ACC112 (cell line): ENCODE measurements at regions not wholly inside any gene's neighbourhood (a gene's known extent, or its start where the extent isn't known, plus 50 kb on each side); places are given as distances from the start of the nearest gene placed in this dataset.

Source experiments
- H2AFZ ChIP-seq: fragments of 200-600 bp; sonication (generic); one replicate; pipeline ENCODE4 v1.6.0; 2017; ENCODE audit warnings: antibody characterized with exemption, low read length; ENCODE audit not compliant: unreplicated experiment
- H3K27ac ChIP-seq: fragments of 200-600 bp; sonication (generic); 2 replicates; pipeline ENCODE4 v1.5.1; 2014; ENCODE audit warnings: low read depth, mild to moderate bottlenecking, antibody characterized with exemption, low read length, moderate library complexity
- H3K27me3 ChIP-seq: fragments of 200-600 bp; sonication (generic); 2 replicates; pipeline ENCODE4 v1.6.1; 2014; ENCODE audit warnings: mild to moderate bottlenecking, antibody characterized with exemption, low read length, moderate library complexity, mixed read lengths; ENCODE audit not compliant: insufficient read depth
- H3K36me3 ChIP-seq: fragments of 200-600 bp; sonication (generic); 2 replicates; pipeline ENCODE4 v1.6.1; 2016; ENCODE audit warnings: mild to moderate bottlenecking, antibody characterized with exemption, low read length, moderate library complexity, mixed read lengths; ENCODE audit not compliant: insufficient read depth
- H3K4me1 ChIP-seq: fragments of 200-600 bp; sonication (generic); one replicate; pipeline ENCODE4 v1.6.1; 2016; ENCODE audit warnings: low read length, mixed read lengths; ENCODE audit not compliant: insufficient read depth, unreplicated experiment, control insufficient read depth
- H3K4me3 ChIP-seq: fragments of 200-600 bp; sonication (generic); 2 replicates; pipeline ENCODE4 v1.5.1; 2014; ENCODE audit warnings: mild to moderate bottlenecking, low read depth, low read length
- H3K79me2 ChIP-seq: fragments of 200-600 bp; sonication (generic); one replicate; pipeline ENCODE4 v1.6.0; 2016; ENCODE audit warnings: low read length; ENCODE audit not compliant: control insufficient read depth, unreplicated experiment, insufficient read depth

GRCh38 chr3:74357881-74358280 is 256.6 kb downstream of the CNTN3 start:
- no peak overlapping the region for H3K4me3 ChIP-seq
- no peaks in the 10 kb centered on the region for H3K4me1 ChIP-seq
- H2AFZ ChIP-seq: no peak overlapping the region
- H3K36me3 ChIP-seq: no peaks in the 10 kb centered on the region
- no peaks in the 10 kb centered on the region for H3K79me2 ChIP-seq
- no peak overlapping the region for H3K27ac ChIP-seq
- no peaks in the 10 kb centered on the region for H3K27me3 ChIP-seq

DNA sequence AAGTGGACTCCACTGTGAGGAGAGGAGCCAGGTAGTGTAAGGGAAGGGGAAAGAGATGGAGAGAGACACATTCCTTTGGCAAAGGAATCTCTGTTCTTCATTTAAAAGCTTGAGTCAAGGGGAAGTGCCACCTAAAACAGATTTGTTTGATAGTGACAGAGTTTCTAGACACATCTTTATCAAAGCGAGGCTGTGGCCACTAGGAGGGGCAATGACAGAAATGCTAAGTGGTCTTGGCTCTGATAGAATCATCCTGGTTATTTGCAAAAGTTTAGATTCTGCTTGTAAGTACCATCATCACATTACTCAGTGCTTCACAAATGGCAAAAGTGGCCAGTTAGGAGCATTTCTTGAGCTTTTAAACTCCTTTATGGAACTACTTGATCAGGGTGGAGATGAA is 261.4 kb downstream of the CNTN3 start:
- Histone ChIP-seq H2AFZ (no peak overlapping the region), H3K4me3 (no peak overlapping the region), H3K36me3 (no peaks in the 10 kb centered on the region), H3K4me1 (no peaks in the 10 kb centered on the region), H3K27me3 (no peaks in the 10 kb centered on the region), H3K27ac (no peak overlapping the region), H3K79me2 (no peaks in the 10 kb centered on the region)

- no peaks in the 10 kb centered on the region for H3K4me1 ChIP-seq
- no peaks in the 10 kb centered on the region for H3K79me2 ChIP-seq
- no peak overlapping the region for H3K4me3 ChIP-seq
- no peaks in the 10 kb centered on the region for H3K27me3 ChIP-seq
- H3K36me3 ChIP-seq: no peaks in the 10 kb centered on the region
- H2AFZ ChIP-seq: no peak overlapping the region
- H3K27ac ChIP-seq: no peak overlapping the region
Measured at GRCh38 chr3:74352166-74352565, 262.3 kb downstream of the CNTN3 start.

- no peak overlapping the region for H3K4me3 ChIP-seq
- no peak overlapping the region for H2AFZ ChIP-seq
- no peaks in the 10 kb centered on the region for H3K79me2 ChIP-seq
- H3K36me3 ChIP-seq: no peaks in the 10 kb centered on the region
- no peaks in the 10 kb centered on the region for H3K4me1 ChIP-seq
- H3K27me3 ChIP-seq: no peaks in the 10 kb centered on the region
- H3K27ac ChIP-seq: no peak overlapping the region
Measured at GRCh38 chr3:74351213-74351612, 263.2 kb downstream of the CNTN3 start.

DNA sequence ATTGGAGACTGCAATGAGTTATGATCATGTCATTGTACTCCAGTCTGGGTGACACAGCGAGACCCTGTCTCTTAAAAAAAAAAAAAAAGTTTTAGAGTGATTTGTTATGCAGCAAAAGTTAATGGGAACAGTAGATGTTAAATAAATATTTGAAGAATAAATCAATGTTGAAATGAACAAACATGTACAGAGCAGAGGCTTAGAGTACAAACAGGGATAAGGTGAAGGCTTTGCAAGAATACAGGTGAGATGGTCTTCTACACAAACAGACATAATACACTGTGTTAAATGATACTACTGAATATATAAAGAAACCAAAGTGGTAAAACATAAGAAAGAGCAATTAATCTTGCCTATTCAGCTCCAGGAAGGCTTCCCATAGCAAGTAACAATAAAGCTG is 265.4 kb downstream of the CNTN3 start:
- Histone ChIP-seq H3K27ac (no peak overlapping the region), H3K36me3 (no peaks in the 10 kb centered on the region), H2AFZ (no peak overlapping the region), H3K4me1 (no peaks in the 10 kb centered on the region), H3K79me2 (no peaks in the 10 kb centered on the region), H3K4me3 (no peak overlapping the region), H3K27me3 (no peaks in the 10 kb centered on the region)

- H3K27ac ChIP-seq: no peak overlapping the region
Measured at GRCh38 chr3:74347563-74348268, 266.7 kb downstream of the CNTN3 start.

GRCh38 chr3:74346896-74347295 is 267.6 kb downstream of the CNTN3 start:
- Histone ChIP-seq H3K4me3 (no peak overlapping the region), H2AFZ (no peak overlapping the region), H3K27me3 (peaks cover under 1% of the 10 kb centered on the region; the same call in 1 of the 2 replicates), H3K36me3 (no peaks in the 10 kb centered on the region), H3K79me2 (no peaks in the 10 kb centered on the region), H3K4me1 (no peaks in the 10 kb centered on the region), H3K27ac (no peak overlapping the region)

More at GRCh38 chr3:74347563-74348268, 266.7 kb downstream of the CNTN3 start:
- Histone ChIP-seq H3K4me1 (no peaks in the 10 kb centered on the region), H3K27me3 (no peaks in the 10 kb centered on the region), H3K36me3 (no peaks in the 10 kb centered on the region), H2AFZ (no peak overlapping the region), H3K4me3 (no peak overlapping the region), H3K79me2 (no peaks in the 10 kb centered on the region)

DNA sequence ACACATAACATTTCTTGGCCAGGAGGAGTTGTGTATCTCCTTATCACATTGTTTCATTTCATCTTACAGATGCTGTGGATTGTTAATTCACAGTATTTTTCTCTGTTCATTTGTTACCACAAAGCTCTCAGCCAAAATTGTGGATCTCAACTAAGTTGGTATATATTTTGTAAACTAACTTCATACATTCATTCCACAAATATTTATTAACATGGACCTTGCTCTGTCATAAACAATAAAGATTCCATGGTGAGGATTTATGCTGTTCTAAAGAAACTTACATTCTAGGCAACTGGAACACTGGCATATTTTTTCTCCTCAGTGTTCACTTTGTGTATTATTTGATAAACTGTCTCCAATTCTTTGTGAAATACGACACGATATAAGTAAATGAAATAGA is 268.8 kb downstream of the CNTN3 start:
- Histone ChIP-seq H3K27ac (no peak overlapping the region), H3K27me3 (peaks cover 3% of the 10 kb centered on the region; the same call in 1 of the 2 replicates), H2AFZ (no peak overlapping the region), H3K4me3 (no peak overlapping the region), H3K36me3 (no peaks in the 10 kb centered on the region), H3K4me1 (no peaks in the 10 kb centered on the region), H3K79me2 (no peaks in the 10 kb centered on the region)

DNA sequence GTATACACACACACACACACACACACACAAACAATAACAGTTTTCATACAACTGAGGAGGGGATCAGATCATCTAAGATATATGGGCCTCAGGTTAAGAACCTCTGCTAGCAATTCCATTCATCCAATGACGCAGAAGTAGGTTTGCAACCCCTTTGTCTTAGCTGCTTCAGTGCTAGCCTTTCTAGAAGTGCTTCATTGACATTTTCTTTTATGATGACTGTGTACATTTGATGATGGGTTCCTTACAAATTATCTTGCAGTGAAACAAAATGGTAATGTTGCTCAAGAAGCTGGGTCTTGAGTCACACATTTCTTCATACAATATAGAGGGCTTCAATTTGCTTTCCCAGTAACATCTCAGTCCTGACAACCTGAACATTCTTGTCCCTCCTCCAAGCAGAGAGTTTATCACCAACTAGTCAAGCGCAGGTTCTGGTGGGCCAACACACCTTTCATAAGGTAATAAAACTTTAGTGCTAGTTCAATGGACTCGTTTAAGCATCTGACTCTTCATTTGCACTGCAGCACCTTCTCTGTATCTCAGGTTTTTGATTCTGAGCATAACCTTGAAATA is 269.5 kb downstream of the CNTN3 start:
- Histone ChIP-seq H2AFZ (no peak overlapping the region), H3K79me2 (no peaks in the 10 kb centered on the region), H3K27ac (no peak overlapping the region), H3K4me3 (no peak overlapping the region), H3K4me1 (no peaks in the 10 kb centered on the region), H3K36me3 (no peaks in the 10 kb centered on the region), H3K27me3 (peaks cover 3% of the 10 kb centered on the region; the same call in 1 of the 2 replicates)

GRCh38 chr3:74343391-74343790 is 271.1 kb downstream of the CNTN3 start:
- no peaks in the 10 kb centered on the region for H3K36me3 ChIP-seq
- no peak overlapping the region for H3K4me3 ChIP-seq
- H3K79me2 ChIP-seq: no peaks in the 10 kb centered on the region
- no peak overlapping the region for H2AFZ ChIP-seq
- no peak overlapping the region for H3K27ac ChIP-seq
- H3K4me1 ChIP-seq: no peaks in the 10 kb centered on the region
- H3K27me3 ChIP-seq: peaks cover 3% of the 10 kb centered on the region; the same call in 1 of the 2 replicates

DNA sequence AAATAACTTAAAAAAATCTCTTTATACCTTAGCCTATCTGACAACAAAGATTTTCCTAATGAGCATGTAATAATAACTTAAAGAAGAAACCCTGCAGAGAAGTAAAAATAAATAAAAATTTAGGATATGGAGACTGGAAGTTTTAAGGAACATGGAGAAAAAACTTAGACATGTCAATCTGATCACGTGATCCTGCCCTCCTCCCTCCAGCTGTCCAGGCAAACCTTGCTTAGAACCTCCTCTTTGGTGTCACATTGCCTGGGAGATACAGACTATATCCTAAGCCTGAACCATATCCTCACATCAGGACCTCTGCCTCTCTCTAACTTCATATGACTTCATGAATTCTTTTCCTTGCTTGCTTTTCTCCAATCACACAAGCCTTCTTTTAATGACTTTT is 275.5 kb downstream of the CNTN3 start:
- H3K4me1 ChIP-seq: no peaks in the 10 kb centered on the region
- H3K27me3 ChIP-seq: peaks cover 3% of the 10 kb centered on the region; the same call in 1 of the 2 replicates
- no peak overlapping the region for H3K4me3 ChIP-seq
- no peak overlapping the region for H2AFZ ChIP-seq
- no peak overlapping the region for H3K27ac ChIP-seq
- no peaks in the 10 kb centered on the region for H3K79me2 ChIP-seq
- H3K36me3 ChIP-seq: no peaks in the 10 kb centered on the region
